GM18502 (cell line): ENCODE measurements at regions not wholly inside any gene's neighbourhood (a gene's known extent, or its start where the extent isn't known, plus 50 kb on each side); places are given as distances from the start of the nearest gene placed in this dataset.
"Not testable (repeated sequence)": the region's sequence is repeated elsewhere in the genome, so short reads cannot be mapped to it uniquely, and the experiment has no call there.

Experiments used
- ATAC-seq: cut with Tn5 transposase; IDR thresholded peaks from one replicate; pipeline ENCODE4 v1.9.1; 2021; ENCODE audit warnings: mild to moderate bottlenecking; ENCODE audit not compliant: unreplicated experiment, poor library complexity

GRCh38 chr12:45490232-45490881 is 239.1 kb upstream of the ARID2 start:
- no peak for ATAC-seq

- no peak for ATAC-seq
Measured at GRCh38 chr12:45494279-45494678, 235.2 kb upstream of the ARID2 start.

GRCh38 chr12:45498645-45499044 is 230.9 kb upstream of the ARID2 start:
- ATAC-seq: no peak

- no peak for ATAC-seq
Measured at GRCh38 chr12:45502481-45503128, 226.9 kb upstream of the ARID2 start.

GRCh38 chr12:45503899-45504298 is 225.6 kb upstream of the ARID2 start:
- no peak for ATAC-seq

GRCh38 chr12:45504316-45505010 is 225.0 kb upstream of the ARID2 start:
- no peak for ATAC-seq

GRCh38 chr12:45509187-45509586 is 220.3 kb upstream of the ARID2 start:
- ATAC-seq: peak; percentile 75

GRCh38 chr12:45509621-45510020 is 219.9 kb upstream of the ARID2 start:
- peak; percentile 16 for ATAC-seq

GRCh38 chr12:45517381-45517780 is 212.1 kb upstream of the ARID2 start:
- ATAC-seq: no peak

GRCh38 chr12:45518291-45519235 is 210.9 kb upstream of the ARID2 start:
- peak; percentile 88 for ATAC-seq

GRCh38 chr12:45522227-45522626 is 207.3 kb upstream of the ARID2 start:
- ATAC-seq: no peak

- ATAC-seq: not testable (repeated sequence)
Measured at GRCh38 chr12:45526823-45527222, 202.7 kb upstream of the ARID2 start.

GRCh38 chr12:45532113-45532512 is 197.4 kb upstream of the ARID2 start:
- no peak for ATAC-seq

- ATAC-seq: no peak
Measured at GRCh38 chr12:45535610-45536180, 193.8 kb upstream of the ARID2 start.

GRCh38 chr12:45536284-45536683 is 193.2 kb upstream of the ARID2 start:
- no peak for ATAC-seq

- no peak for ATAC-seq
Measured at GRCh38 chr12:45540661-45541341, 188.7 kb upstream of the ARID2 start.

- ATAC-seq: peak; percentile 89
Measured at GRCh38 chr12:45543887-45544286, 185.6 kb upstream of the ARID2 start.

GRCh38 chr12:45546545-45546944 is 183.0 kb upstream of the ARID2 start:
- no peak for ATAC-seq

GRCh38 chr12:45547132-45547531 is 182.4 kb upstream of the ARID2 start:
- no peak for ATAC-seq

GRCh38 chr12:45547822-45548221 is 181.7 kb upstream of the ARID2 start:
- ATAC-seq: no peak
